Panc1 (cell line): ENCODE measurements at regions not wholly inside any gene's neighbourhood (a gene's known extent, or its start where the extent isn't known, plus 50 kb on each side); places are given as distances from the start of the nearest gene placed in this dataset.

Source experiments
- CTCF ChIP-seq: fragments of 450-650 bp; IDR thresholded peaks from 2 replicates; pipeline ENCODE4 v1.5.1; 2017; ENCODE audit warnings: mild to moderate bottlenecking
- POLR2AphosphoS5 ChIP-seq: IDR thresholded peaks from 2 replicates; pipeline ENCODE4 v1.6.1; 2012; ENCODE audit warnings: mild to moderate bottlenecking, low read depth, low read length, moderate library complexity

- TF ChIP-seq CTCF (no peak), POLR2AphosphoS5 (no peak)
Measured at GRCh38 chr16:22624800-22625533, 114.3 kb downstream of the NPIPB5 start.
